ENCODE measurements at regions not wholly inside any gene's neighbourhood (a gene's known extent, or its start where the extent isn't known, plus 50 kb on each side); places are given as distances from the start of the nearest gene placed in this dataset.

GRCh38 chr7:51619880-51620279 is 303.3 kb upstream of the COBL start:
- H3K27me3 ChIP-seq, result no peaks in the 10 kb centered on the region
- 84 to 87% methylated on average over 3 of the region's 3 CpGs for WGBS, 2 donors
- no peak for DNase-seq
- no peaks in the 10 kb centered on the region for H3K36me3 ChIP-seq (ENCODE audit: low read depth, missing control alignments)
- H3K4me3 ChIP-seq, result no peak overlapping the region
- H3K4me1 ChIP-seq, result no peaks in the 10 kb centered on the region
- no peaks in the 10 kb centered on the region for H3K9me3 ChIP-seq
- H3K27ac ChIP-seq, result no peak overlapping the region
- TF ChIP-seq POLR2A (IDR thresholded peaks at IDR 0.05), result no peak
- TF ChIP-seq CTCF (IDR thresholded peaks at IDR 0.05), result no peak
- intact Hi-C loops (cut with DNase I; ENCODE audit: low total_unique reads), result no loop called here

GRCh38 chr7:51617686-51618085 is 301.1 kb upstream of the COBL start:
- DNase-seq, result no peak
- Histone ChIP-seq H3K9me3 (no peaks in the 10 kb centered on the region), H3K4me1 (no peaks in the 10 kb centered on the region), H3K36me3 (ENCODE audit: low read depth, missing control alignments) (no peaks in the 10 kb centered on the region), H3K27me3 (no peaks in the 10 kb centered on the region), H3K4me3 (no peak overlapping the region), H3K27ac (no peak overlapping the region)
- TF ChIP-seq POLR2A (IDR thresholded peaks at IDR 0.05) (no peak), CTCF (IDR thresholded peaks at IDR 0.05) (no peak)
- intact Hi-C loops (cut with DNase I; ENCODE audit: low total_unique reads), result no loop called here
- 86 to 88% methylated on average over 4 to 5 of the region's 5 CpGs for WGBS, 2 donors

- intact Hi-C loops (cut with DNase I; ENCODE audit: low total_unique reads), result no loop called here
- H3K4me1 ChIP-seq, result no peaks in the 10 kb centered on the region
- no peaks in the 10 kb centered on the region for H3K27me3 ChIP-seq
- no peak overlapping the region for H3K4me3 ChIP-seq
- no peak for TF ChIP-seq POLR2A (IDR thresholded peaks at IDR 0.05)
- no peak for TF ChIP-seq CTCF (IDR thresholded peaks at IDR 0.05)
- no peaks in the 10 kb centered on the region for H3K9me3 ChIP-seq
- H3K27ac ChIP-seq, result peak overlapping the region in 1 of 2 donors; percentile 22
- peak; percentile 51 for DNase-seq
- no peaks in the 10 kb centered on the region for H3K36me3 ChIP-seq (ENCODE audit: low read depth, missing control alignments)
- WGBS, 2 donors, result 33 to 39% methylated on average over 6 of the region's 6 CpGs
Measured at GRCh38 chr7:51613911-51614357, 297.3 kb upstream of the COBL start.

GRCh38 chr7:51611937-51612336 is 295.3 kb upstream of the COBL start:
- DNase-seq, result no peak
- 60 to 80% methylated on average over 1 of the region's 1 CpG for WGBS, 2 donors
- TF ChIP-seq CTCF (IDR thresholded peaks at IDR 0.05), result no peak
- TF ChIP-seq POLR2A (IDR thresholded peaks at IDR 0.05), result no peak
- Histone ChIP-seq H3K27me3 (no peaks in the 10 kb centered on the region), H3K9me3 (no peaks in the 10 kb centered on the region), H3K4me3 (no peak overlapping the region), H3K36me3 (ENCODE audit: low read depth, missing control alignments) (no peaks in the 10 kb centered on the region), H3K27ac (no peak overlapping the region), H3K4me1 (no peaks in the 10 kb centered on the region)
- intact Hi-C loops (cut with DNase I; ENCODE audit: low total_unique reads), result no loop called here

- intact Hi-C loops (cut with DNase I; ENCODE audit: low total_unique reads), result no loop called here
- H3K27ac ChIP-seq, result no peak overlapping the region
- 54 to 56% methylated on average over 11 of the region's 11 CpGs for WGBS, 2 donors
- H3K4me3 ChIP-seq, result no peak overlapping the region
- TF ChIP-seq CTCF (IDR thresholded peaks at IDR 0.05) (no peak), POLR2A (IDR thresholded peaks at IDR 0.05) (no peak)
- DNase-seq, result no peak
- no peaks in the 10 kb centered on the region for H3K4me1 ChIP-seq
- no peaks in the 10 kb centered on the region for H3K9me3 ChIP-seq
- H3K36me3 ChIP-seq (ENCODE audit: low read depth, missing control alignments), result no peaks in the 10 kb centered on the region
- H3K27me3 ChIP-seq, result no peaks in the 10 kb centered on the region
Measured at GRCh38 chr7:51607447-51607846, 290.8 kb upstream of the COBL start.

Measured in testis (tissue), 2 donors.